ENCODE measurements at regions not wholly inside any gene's neighbourhood (a gene's known extent, or its start where the extent isn't known, plus 50 kb on each side); places are given as distances from the start of the nearest gene placed in this dataset.

DNA sequence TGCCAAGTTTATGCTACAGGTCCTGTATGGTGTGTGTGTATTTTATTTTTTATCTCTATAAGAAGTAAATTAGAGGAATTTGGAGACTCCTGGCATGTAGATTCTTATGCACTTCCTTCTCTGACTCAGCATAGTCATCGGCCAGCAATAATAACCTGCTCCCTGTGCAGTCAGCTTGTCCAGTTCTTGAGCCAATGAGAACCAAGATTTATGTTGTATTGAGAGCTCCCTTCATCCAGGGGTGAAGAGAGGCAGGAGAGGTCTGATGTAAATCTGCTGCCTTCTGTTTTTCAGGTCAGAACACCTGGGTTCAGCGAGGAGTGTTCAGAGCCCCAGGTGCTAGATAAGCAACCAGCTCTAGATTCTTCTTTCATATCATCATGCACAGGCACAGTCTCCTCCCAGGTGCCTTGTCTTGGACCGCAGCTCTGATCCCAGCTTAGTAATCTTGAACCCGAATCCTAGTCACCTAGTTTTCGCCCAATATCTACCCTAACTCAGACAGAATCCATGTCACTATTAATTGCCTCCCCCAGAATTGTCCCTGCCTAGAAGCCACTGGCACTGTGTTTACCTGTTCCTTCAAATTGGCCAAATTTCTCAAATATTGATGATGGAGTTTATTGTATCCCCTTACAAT is 328.2 kb upstream of the NCAM1 start:
- Histone ChIP-seq H3K4me3 (ENCODE audit: low read length) (no peak overlapping the region), H3K9ac (ENCODE audit: low read length) (no peak overlapping the region)

DNA sequence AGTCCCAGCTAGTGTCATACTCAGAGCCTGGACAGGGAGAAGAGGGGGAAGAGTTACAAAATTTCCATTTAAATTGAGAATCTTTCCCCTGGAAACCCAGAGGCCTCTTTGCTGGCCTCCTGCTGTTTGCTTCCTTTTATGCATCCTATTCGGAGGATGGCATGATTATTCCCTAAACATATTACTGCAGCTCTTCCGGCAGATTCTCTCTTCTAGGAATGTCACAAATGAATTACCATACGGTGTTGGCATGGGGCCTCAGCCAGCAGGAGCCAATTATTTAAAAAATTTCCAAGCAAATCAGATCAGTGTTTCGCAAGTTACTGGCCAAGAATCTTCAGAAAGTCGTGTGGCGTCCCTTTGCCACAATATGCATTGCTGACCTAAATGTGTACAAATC is 326.7 kb upstream of the NCAM1 start:
- no peaks in the 10 kb centered on the region for H3K4me1 ChIP-seq (ENCODE audit: control insufficient read depth, insufficient read depth, low read length)
- H3K36me3 ChIP-seq (ENCODE audit: control insufficient read depth, insufficient read depth, low read length) = no peaks in the 10 kb centered on the region
- no peak overlapping the region for H3K9ac ChIP-seq (ENCODE audit: low read length)
- no peak overlapping the region for H3K4me3 ChIP-seq (ENCODE audit: low read length)
- H3K9me3 ChIP-seq (ENCODE audit: control insufficient read depth, low read length) = no peaks in the 10 kb centered on the region
- no peaks in the 10 kb centered on the region for H3K27me3 ChIP-seq (ENCODE audit: control insufficient read depth, insufficient read depth, low read length)

More for the DNA sequence above, 328.2 kb upstream of the NCAM1 start:
- Histone ChIP-seq H3K27me3 (ENCODE audit: control insufficient read depth, insufficient read depth, low read length) (no peaks in the 10 kb centered on the region), H3K9me3 (ENCODE audit: control insufficient read depth, low read length) (no peaks in the 10 kb centered on the region), H3K4me1 (ENCODE audit: control insufficient read depth, insufficient read depth, low read length) (no peaks in the 10 kb centered on the region), H3K36me3 (ENCODE audit: control insufficient read depth, insufficient read depth, low read length) (no peaks in the 10 kb centered on the region)

- H3K4me1 ChIP-seq (ENCODE audit: control insufficient read depth, insufficient read depth, low read length) = no peaks in the 10 kb centered on the region
- no peak overlapping the region for H3K9ac ChIP-seq (ENCODE audit: low read length)
- no peaks in the 10 kb centered on the region for H3K27me3 ChIP-seq (ENCODE audit: control insufficient read depth, insufficient read depth, low read length)
- H3K4me3 ChIP-seq (ENCODE audit: low read length) = no peak overlapping the region
- no peaks in the 10 kb centered on the region for H3K36me3 ChIP-seq (ENCODE audit: control insufficient read depth, insufficient read depth, low read length)
- no peaks in the 10 kb centered on the region for H3K9me3 ChIP-seq (ENCODE audit: control insufficient read depth, low read length)
Observed at GRCh38 chr11:112634995-112635737, 326.1 kb upstream of the NCAM1 start.

DNA sequence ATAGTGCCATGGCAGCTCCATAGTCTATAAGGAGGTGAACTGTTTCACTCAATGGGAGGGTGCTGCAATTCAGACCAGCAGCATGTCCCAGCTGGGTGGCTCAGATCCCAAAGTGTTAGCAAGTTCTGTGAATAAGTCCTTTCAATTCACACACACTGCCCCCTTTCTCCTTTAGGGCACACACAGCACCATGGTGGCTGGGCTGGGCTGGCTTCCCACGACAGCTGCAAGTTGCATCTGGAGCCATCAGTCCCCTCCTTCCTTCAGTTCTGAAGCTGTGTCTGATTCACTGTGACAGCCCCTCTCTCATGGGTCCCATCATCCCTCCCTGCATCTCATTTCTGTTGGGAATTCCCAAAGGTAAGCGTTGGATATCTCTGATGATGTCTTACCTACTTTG is 324.1 kb upstream of the NCAM1 start:
- Histone ChIP-seq H3K4me1 (ENCODE audit: control insufficient read depth, insufficient read depth, low read length) (no peaks in the 10 kb centered on the region), H3K4me3 (ENCODE audit: low read length) (no peak overlapping the region), H3K27me3 (ENCODE audit: control insufficient read depth, insufficient read depth, low read length) (no peaks in the 10 kb centered on the region), H3K9me3 (ENCODE audit: control insufficient read depth, low read length) (no peaks in the 10 kb centered on the region), H3K36me3 (ENCODE audit: control insufficient read depth, insufficient read depth, low read length) (no peaks in the 10 kb centered on the region), H3K9ac (ENCODE audit: low read length) (no peak overlapping the region)

DNA sequence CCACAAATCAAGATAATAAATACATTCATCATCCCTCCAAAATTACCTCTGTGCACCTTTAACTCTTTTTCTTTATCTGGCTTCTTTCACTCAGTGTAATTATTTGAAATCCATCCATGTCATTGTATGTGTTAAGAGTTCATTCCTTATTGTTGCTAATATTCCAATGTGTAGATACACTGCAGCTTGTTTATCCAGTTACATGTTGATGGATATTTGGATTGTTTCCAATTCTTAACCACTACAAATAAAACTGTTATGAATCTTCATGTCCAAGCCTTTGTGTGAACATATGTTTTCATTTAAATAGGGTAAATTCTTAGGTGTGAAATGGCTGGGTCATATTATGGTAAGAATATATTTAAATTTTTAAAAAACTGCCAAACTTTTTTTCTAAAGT is 323.3 kb upstream of the NCAM1 start:
- no peaks in the 10 kb centered on the region for H3K27me3 ChIP-seq (ENCODE audit: control insufficient read depth, insufficient read depth, low read length)
- no peaks in the 10 kb centered on the region for H3K4me1 ChIP-seq (ENCODE audit: control insufficient read depth, insufficient read depth, low read length)
- H3K36me3 ChIP-seq (ENCODE audit: control insufficient read depth, insufficient read depth, low read length) = no peaks in the 10 kb centered on the region
- no peak overlapping the region for H3K9ac ChIP-seq (ENCODE audit: low read length)
- no peaks in the 10 kb centered on the region for H3K9me3 ChIP-seq (ENCODE audit: control insufficient read depth, low read length)
- no peak overlapping the region for H3K4me3 ChIP-seq (ENCODE audit: low read length)

GRCh38 chr11:112639469-112639868 is 321.8 kb upstream of the NCAM1 start:
- no peaks in the 10 kb centered on the region for H3K27me3 ChIP-seq (ENCODE audit: control insufficient read depth, insufficient read depth, low read length)
- H3K36me3 ChIP-seq (ENCODE audit: control insufficient read depth, insufficient read depth, low read length) = no peaks in the 10 kb centered on the region
- H3K9ac ChIP-seq (ENCODE audit: low read length) = no peak overlapping the region
- no peaks in the 10 kb centered on the region for H3K4me1 ChIP-seq (ENCODE audit: control insufficient read depth, insufficient read depth, low read length)
- no peak overlapping the region for H3K4me3 ChIP-seq (ENCODE audit: low read length)
- no peaks in the 10 kb centered on the region for H3K9me3 ChIP-seq (ENCODE audit: control insufficient read depth, low read length)

DNA sequence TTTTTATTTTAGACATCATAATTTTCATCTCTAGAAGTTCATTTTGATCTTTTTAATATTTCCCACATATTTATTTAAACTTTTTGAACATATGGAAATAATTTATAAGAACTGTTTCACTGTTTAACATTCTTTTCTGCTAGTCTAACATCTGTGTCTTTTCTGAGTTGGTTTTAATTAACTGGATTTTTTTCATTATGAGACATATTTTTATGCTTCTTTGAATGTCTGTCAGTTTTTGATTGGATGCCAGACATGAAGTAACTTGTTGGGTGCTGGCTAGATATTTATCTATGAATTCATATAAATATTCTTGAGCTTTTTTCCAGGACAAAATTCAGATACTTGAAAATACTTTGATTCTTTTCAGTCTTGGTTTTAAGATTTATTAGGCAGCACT is 317.8 kb upstream of the NCAM1 start:
- Histone ChIP-seq H3K36me3 (ENCODE audit: control insufficient read depth, insufficient read depth, low read length) (no peaks in the 10 kb centered on the region), H3K4me1 (ENCODE audit: control insufficient read depth, insufficient read depth, low read length) (no peaks in the 10 kb centered on the region), H3K9me3 (ENCODE audit: control insufficient read depth, low read length) (no peaks in the 10 kb centered on the region), H3K27me3 (ENCODE audit: control insufficient read depth, insufficient read depth, low read length) (no peaks in the 10 kb centered on the region), H3K9ac (ENCODE audit: low read length) (no peak overlapping the region), H3K4me3 (ENCODE audit: low read length) (no peak overlapping the region)

- Histone ChIP-seq H3K9ac (ENCODE audit: low read length) (no peak overlapping the region), H3K27me3 (ENCODE audit: control insufficient read depth, insufficient read depth, low read length) (no peaks in the 10 kb centered on the region), H3K36me3 (ENCODE audit: control insufficient read depth, insufficient read depth, low read length) (no peaks in the 10 kb centered on the region), H3K4me3 (ENCODE audit: low read length) (no peak overlapping the region), H3K9me3 (ENCODE audit: control insufficient read depth, low read length) (no peaks in the 10 kb centered on the region), H3K4me1 (ENCODE audit: control insufficient read depth, insufficient read depth, low read length) (no peaks in the 10 kb centered on the region)
Observed at GRCh38 chr11:112644410-112645131, 316.6 kb upstream of the NCAM1 start.

GRCh38 chr11:112649856-112650255 is 311.4 kb upstream of the NCAM1 start:
- H3K9me3 ChIP-seq (ENCODE audit: control insufficient read depth, low read length) = no peaks in the 10 kb centered on the region
- H3K36me3 ChIP-seq (ENCODE audit: control insufficient read depth, insufficient read depth, low read length) = no peaks in the 10 kb centered on the region

GRCh38 chr11:112650527-112650926 is 310.7 kb upstream of the NCAM1 start:
- H3K27me3 ChIP-seq (ENCODE audit: control insufficient read depth, insufficient read depth, low read length) = no peaks in the 10 kb centered on the region
- H3K9me3 ChIP-seq (ENCODE audit: control insufficient read depth, low read length) = no peaks in the 10 kb centered on the region
- no peak overlapping the region for H3K9ac ChIP-seq (ENCODE audit: low read length)
- no peak overlapping the region for H3K4me3 ChIP-seq (ENCODE audit: low read length)
- no peaks in the 10 kb centered on the region for H3K4me1 ChIP-seq (ENCODE audit: control insufficient read depth, insufficient read depth, low read length)
- no peaks in the 10 kb centered on the region for H3K36me3 ChIP-seq (ENCODE audit: control insufficient read depth, insufficient read depth, low read length)

More at GRCh38 chr11:112649856-112650255, 311.4 kb upstream of the NCAM1 start:
- no peak overlapping the region for H3K9ac ChIP-seq (ENCODE audit: low read length)
- no peak overlapping the region for H3K4me3 ChIP-seq (ENCODE audit: low read length)
- no peaks in the 10 kb centered on the region for H3K4me1 ChIP-seq (ENCODE audit: control insufficient read depth, insufficient read depth, low read length)
- no peaks in the 10 kb centered on the region for H3K27me3 ChIP-seq (ENCODE audit: control insufficient read depth, insufficient read depth, low read length)

DNA sequence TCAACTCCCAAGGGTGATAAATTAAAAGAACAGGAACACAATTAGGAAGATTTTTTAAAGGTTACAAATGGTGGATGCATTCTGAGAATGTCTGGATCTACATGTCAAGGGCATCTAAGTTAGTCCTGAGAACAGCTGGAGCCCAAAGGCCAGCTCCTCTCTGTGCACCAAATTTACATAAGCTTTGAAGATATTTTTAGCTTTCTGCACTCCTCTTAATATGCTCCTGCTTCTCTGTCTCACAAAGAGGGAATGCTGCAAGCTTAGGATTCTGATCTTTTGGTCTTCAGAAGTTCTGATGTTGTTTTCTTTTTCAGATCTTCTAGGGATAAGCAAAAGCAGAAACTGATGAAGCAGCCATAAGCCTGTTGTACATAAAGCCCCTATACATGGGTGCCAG is 309.8 kb upstream of the NCAM1 start:
- H3K27me3 ChIP-seq (ENCODE audit: control insufficient read depth, insufficient read depth, low read length) = no peaks in the 10 kb centered on the region
- no peaks in the 10 kb centered on the region for H3K4me1 ChIP-seq (ENCODE audit: control insufficient read depth, insufficient read depth, low read length)
- no peaks in the 10 kb centered on the region for H3K9me3 ChIP-seq (ENCODE audit: control insufficient read depth, low read length)
- H3K9ac ChIP-seq (ENCODE audit: low read length) = no peak overlapping the region
- H3K36me3 ChIP-seq (ENCODE audit: control insufficient read depth, insufficient read depth, low read length) = no peaks in the 10 kb centered on the region
- no peak overlapping the region for H3K4me3 ChIP-seq (ENCODE audit: low read length)

DNA sequence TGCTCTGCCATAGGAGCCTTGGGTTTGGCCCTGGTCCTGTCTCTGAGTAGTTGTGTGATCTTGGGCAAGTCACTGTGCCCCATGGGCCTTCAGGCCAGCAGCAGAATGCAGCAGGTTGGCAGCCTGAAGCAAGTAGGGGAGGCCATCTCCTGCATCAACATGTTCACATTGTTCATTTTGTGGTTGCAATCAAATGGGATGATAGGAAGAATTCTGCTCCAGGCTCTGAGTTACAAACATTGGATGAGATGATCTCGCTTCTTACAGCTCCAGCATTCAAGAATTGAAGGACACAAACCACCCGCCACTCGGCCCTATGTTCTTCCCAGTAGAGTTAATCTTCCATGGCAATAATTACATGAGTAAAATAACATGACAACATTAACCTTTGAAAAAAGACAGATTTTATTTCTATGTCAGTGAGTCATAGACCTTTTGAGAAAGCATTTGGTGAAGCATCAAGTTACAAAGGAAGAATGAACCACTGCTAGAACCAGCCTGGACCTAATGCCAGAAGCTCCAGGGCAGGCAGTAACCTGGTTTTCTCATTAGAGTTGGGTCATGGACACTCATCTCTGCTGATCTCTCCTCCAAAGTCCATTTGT is 308.3 kb upstream of the NCAM1 start:
- H3K4me1 ChIP-seq (ENCODE audit: control insufficient read depth, insufficient read depth, low read length) = no peaks in the 10 kb centered on the region
- no peaks in the 10 kb centered on the region for H3K9me3 ChIP-seq (ENCODE audit: control insufficient read depth, low read length)
- no peak overlapping the region for H3K9ac ChIP-seq (ENCODE audit: low read length)
- no peaks in the 10 kb centered on the region for H3K27me3 ChIP-seq (ENCODE audit: control insufficient read depth, insufficient read depth, low read length)
- H3K4me3 ChIP-seq (ENCODE audit: low read length) = no peak overlapping the region
- no peaks in the 10 kb centered on the region for H3K36me3 ChIP-seq (ENCODE audit: control insufficient read depth, insufficient read depth, low read length)

Measured in mucosa of stomach (tissue), 1 donor.